OCI-LY3 (cell line): ENCODE measurements at regions not wholly inside any gene's neighbourhood (a gene's known extent, or its start where the extent isn't known, plus 50 kb on each side); places are given as distances from the start of the nearest gene placed in this dataset.

ENCODE experiments used
- CTCF ChIP-seq: fragments of 200-600, 300-600 bp; sonication (generic); IDR thresholded peaks from 2 replicates; pipeline ENCODE4 v1.5.1; 2014; ENCODE audit warnings: antibody characterized with exemption, low read length, low read depth
- EZH2phosphoT487 ChIP-seq: fragments of 200-600 bp; shearing (Covaris generic); IDR thresholded peaks from 2 replicates; pipeline ENCODE4 v1.6.1; 2018; ENCODE audit warnings: antibody characterized with exemption, mixed run types, low read depth

DNA sequence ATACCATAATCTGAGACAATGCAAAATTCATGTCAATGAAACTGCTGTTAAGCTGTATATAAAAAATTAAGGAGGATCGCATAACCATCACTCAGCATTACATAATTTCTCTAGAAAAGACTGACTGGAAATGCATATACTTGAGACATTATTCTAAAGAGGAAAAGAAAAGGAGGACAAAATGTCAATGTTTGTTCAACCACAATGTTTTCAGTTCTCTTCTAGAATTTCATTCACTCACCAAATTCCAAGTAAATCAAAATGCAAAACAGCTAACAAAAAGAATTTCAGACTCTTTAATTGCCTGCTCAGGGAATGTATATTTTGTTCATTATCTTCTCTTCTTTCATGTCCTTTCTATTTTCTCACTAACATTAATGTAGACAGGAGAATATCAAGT is 106.2 kb upstream of the CCDC28A start:
- TF ChIP-seq CTCF = no peak
- TF ChIP-seq EZH2phosphoT487 = no peak
